HG03558 (cell line): ENCODE measurements at regions not wholly inside any gene's neighbourhood (a gene's known extent, or its start where the extent isn't known, plus 50 kb on each side); places are given as distances from the start of the nearest gene placed in this dataset.
"Not testable (repeated sequence)": the region's sequence is repeated elsewhere in the genome, so short reads cannot be mapped to it uniquely, and the experiment has no call there.

Experiments
- ATAC-seq: cut with Tn5 transposase; IDR thresholded peaks from one replicate; pipeline ENCODE4 v1.9.1; 2021; ENCODE audit warnings: moderate number of reproducible peaks; ENCODE audit not compliant: unreplicated experiment; ENCODE audit errors: extremely low read depth

DNA sequence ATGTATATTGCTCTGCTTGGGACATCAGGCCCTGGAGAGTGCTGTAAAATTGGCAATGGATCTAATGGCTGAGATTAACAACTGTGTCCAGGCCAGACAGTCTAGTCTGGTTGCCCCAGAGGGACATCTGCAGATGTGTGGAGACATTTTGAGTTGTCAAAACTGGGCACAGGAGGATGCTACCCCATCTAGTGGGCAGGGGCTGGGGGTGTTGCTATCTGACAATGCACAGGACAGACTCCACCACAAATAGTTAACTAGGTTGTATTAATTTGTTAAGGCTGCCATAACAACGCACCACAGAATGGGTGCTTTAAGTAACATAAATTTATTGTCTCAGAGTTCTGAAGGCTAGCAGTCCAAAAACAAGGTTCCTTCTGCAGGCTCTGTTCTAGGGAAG is 302.5 kb upstream of the AMIGO2 start:
- ATAC-seq, result no peak

DNA sequence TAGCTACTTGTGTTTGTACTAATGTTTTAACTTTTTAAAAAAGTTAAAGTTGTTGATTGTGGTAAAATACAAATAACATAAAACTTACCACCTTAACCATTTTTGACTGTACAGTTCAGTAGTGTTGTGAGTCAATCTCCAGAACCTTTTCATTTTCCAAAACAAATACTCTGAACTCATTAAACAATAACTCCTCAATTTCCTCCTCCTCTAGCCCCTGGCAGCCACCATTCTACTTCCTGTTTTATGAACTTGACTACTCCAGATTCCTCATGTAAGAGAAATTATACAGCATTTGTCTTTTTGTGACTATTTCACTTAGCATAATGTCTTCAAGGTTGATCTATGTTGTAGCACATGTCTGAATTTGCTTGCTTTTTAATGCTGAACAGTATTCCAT is 299.1 kb upstream of the AMIGO2 start:
- ATAC-seq, result no peak

GRCh38 chr12:47378222-47378582 is 298.4 kb upstream of the AMIGO2 start:
- ATAC-seq, result no peak

DNA sequence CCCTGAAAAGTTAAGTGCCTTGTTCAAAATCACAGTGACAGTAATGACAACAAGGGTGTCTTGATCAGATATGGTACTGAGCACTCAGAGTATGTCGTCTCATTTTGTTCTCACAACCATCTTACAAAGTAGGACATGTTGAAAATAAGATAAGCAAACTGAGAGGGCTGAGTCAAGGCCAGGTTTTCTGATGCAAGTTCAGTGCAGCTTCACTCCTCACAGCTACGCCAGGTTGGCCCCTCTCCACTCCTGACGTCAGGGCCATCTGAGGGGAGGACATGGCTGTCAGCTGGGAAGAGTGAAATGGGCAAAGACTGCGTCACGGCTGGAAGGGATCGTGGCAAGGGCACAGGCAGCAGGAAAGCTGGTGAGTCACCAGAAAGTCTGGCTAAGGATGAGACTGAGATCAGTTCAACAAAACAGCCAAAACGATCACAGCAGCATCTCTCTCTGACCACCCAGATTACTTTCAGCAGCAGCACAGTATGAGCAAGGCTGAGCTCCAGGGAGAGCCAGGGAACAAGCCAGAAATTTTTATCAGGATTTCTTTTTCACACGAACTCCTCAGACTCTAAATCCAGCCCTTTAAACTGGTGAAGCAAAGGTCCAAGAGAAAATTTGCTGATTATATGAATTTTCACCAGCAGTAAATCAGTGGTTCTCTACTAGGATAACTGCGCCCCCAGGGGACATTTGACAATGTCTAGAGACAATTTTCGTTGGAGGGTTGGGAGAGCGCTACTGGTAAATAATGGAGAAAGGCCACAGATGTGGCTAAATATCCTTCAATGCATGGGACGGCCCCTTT is 297.9 kb upstream of the AMIGO2 start:
- ATAC-seq, result no peak

DNA sequence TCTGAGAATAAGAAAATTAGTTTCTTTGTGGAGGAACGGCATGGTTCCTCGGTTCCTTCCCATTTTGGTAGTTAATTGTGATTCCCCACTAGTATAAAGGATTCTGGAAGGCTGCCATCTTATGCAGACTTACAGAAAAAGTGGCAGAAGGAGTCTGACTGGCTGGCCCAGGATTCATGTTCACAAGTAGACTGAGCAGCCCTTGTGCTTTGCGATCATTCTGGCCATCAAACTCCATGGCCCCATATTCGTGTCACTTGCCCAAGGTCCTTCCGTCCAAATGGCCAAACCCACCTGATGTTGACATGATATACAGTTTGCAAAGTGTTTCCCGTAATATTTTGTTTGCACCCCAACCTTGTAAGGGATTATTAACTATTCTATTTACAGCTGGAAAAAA is 297.2 kb upstream of the AMIGO2 start:
- ATAC-seq, result no peak

- no peak for ATAC-seq
Observed at GRCh38 chr12:47373554-47374150, 293.9 kb upstream of the AMIGO2 start.

DNA sequence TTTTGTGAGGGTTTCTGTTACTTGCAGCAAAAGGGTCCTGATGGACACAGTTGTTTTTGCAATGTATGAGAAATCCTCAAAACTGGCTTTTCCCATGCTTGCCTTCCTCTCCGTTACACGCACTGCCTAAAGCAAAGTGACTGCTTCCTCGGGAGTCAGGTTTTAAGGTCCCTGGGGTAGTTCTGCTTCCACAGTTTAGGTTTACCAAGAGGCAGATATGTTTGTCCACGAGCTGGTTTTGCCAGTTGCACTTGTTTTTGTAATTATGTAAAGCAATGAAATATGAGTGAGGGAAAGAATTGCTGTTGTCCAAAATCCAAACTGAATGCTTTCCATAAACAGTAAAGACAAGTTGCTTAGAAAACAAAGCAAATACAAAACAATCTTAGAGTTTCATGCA is 290.7 kb upstream of the AMIGO2 start:
- no peak for ATAC-seq

GRCh38 chr12:47369085-47369484 is 289.3 kb upstream of the AMIGO2 start:
- no peak for ATAC-seq

DNA sequence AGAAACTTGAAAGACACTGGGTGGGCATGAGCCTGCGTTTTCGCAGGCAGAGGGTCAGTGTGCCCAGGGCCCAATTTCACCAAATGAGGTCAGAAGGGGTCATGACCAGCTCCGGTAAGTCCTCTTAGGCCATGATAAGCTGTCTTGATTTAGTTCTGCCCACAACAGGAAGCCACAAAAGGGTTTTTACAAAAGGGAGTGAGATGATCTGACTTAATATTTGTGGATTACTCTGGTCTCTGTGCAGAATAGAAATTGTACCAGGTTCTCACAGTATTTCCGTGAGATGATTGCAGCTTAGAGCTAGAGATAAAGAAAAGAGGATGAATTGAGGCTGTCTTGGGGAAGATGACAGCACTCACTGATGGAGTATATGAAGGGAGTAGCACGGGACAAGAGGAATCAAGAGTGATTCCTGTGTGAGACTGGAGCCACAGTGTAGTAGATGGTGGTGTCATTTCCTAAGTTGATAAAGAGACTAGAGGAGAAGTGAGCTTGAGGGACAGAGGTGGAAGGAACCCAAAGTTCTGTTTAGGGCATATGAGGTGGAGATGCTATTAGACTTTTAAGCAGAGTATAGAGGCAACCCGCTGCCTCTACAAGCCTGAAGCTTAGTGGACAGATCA is 288.3 kb upstream of the AMIGO2 start:
- ATAC-seq, result no peak

- ATAC-seq, result no peak
Observed at GRCh38 chr12:47366579-47366978, 286.8 kb upstream of the AMIGO2 start.

DNA sequence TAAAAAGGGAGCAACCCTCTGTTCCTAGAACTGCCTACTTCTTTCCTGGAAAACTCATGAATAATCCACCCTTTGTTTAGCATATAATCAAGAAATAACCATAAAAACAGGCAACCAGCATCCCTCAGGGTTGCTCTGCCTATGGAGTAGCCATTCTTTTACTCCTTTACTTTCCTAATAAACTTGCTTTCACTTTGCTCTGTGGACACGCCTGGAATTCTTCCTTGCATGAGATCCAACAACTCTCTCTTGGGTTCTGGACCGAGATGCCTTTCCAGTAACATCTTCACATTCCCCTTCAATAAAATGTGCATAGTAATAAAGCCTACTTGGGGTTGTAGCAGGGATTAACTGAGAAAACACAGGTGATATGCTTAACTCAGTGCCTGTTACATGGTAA is 286.4 kb upstream of the AMIGO2 start:
- no peak for ATAC-seq

GRCh38 chr12:47365443-47366076 is 285.8 kb upstream of the AMIGO2 start:
- not testable (repeated sequence) for ATAC-seq

DNA sequence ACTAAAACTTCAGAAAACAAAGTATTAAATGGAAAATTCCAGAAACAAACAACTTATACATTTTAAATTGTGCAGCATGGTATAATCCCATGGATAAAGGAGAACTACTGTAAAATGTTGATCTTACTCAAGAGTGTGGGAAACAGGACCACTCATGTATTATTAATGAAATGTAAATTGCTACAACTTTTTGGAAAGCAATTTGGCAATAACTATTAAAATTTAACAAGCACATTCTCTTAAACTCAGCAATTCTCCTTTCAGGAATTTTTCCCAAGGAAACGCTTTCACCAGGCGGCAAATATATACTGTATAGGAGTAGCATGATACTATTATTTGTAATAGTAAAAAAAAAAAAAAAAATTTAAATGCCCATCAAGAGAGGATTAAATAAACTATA is 284.5 kb upstream of the AMIGO2 start:
- ATAC-seq, result no peak

DNA sequence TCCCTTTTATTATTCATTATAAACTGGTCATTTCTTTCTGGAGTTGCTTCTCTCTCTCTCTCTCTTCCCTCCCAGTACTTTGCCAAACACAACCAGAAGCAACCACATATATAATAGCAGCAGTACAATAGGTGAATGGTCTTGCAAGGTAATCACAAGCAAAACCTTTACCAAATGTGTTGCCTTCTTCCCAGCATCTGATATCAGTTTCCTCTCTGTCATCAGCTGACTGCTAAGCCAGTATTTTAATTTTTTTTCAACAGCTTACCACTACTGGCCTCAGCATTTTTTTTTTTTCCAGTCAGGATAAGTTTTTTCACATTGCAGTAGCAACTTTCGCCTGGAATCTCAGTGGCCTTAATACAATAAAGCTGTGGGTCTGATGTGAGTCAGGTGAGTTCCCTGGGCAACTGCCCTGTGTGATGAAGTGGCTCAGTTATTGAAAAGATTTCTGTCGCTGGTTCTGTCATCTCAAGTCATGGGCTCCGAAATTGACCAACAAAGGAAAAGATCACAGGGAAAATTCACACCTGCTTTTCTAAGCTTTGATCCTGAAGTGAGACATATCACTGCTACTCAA is 282.5 kb upstream of the AMIGO2 start:
- ATAC-seq, result no peak

GRCh38 chr12:47361389-47362021 is 281.7 kb upstream of the AMIGO2 start:
- ATAC-seq, result peak; percentile 63

- ATAC-seq, result no peak
Observed at GRCh38 chr12:47360771-47361388, 281.1 kb upstream of the AMIGO2 start.

- ATAC-seq, result no peak
Observed at GRCh38 chr12:47360093-47360480, 280.3 kb upstream of the AMIGO2 start.

- ATAC-seq, result no peak
Observed at GRCh38 chr12:47359310-47360092, 279.7 kb upstream of the AMIGO2 start.

DNA sequence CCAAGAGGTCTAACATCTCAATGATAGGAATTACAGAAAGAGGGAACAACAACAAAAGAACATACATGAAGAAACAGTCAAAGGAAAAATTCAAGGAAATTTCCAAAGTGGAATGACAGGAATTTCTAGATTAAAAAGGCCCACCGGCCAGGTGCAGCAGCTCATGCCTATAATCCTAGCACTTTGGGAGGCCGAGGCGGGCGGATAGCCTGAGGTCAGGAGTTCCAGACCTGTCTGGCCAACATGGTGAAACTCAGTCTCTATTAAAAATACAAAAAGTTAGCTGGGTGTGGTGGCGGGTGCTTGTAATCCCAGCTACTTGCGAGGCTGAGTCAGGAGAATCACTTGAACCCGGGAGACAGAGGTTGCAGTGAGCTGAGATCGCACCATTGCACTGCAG is 277.2 kb upstream of the AMIGO2 start:
- not testable (repeated sequence) for ATAC-seq
